ENCODE measurements at regions not wholly inside any gene's neighbourhood (a gene's known extent, or its start where the extent isn't known, plus 50 kb on each side); places are given as distances from the start of the nearest gene placed in this dataset.
A peak's percentile ranks its signal among the peaks of the same experiment; 100 is the strongest.

DNA sequence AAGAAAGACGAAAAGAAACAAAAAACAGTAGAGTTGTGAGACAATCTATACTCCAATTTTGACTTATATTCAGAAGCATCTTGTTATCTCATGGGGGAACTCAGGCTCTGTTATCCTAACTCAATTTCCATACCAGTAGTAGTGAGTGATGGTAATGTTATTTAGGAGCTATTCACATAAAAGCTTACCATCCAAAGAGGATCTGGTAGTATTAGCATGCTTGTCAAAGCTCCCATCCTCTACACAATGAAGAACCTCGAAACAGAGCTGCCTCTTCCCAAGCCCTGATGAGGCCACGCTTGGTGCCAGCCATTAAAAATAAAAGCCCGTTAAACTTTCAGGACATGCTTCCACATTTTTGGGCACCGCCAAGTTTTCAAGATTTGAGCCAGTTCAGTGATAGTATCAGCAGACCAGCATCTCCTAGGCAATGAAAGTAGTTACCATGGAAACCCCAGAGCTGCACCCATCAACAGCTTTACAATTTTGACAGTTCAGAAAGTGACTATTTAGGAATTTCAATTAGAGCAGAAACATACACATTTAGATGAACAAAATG, 173.3 kb downstream of the CD83 start:
- Histone ChIP-seq H3K9me3 (ENCODE audit: low read length) (no peaks in the 10 kb centered on the region), H3F3A (ENCODE audit: insufficient read depth, low read length, poor library complexity, severe bottlenecking) (no peaks in the 10 kb centered on the region), H3K4me3 (ENCODE audit: low read length) (no peak overlapping the region), H3K27ac (ENCODE audit: low read length) (no peak overlapping the region), H3K9ac (ENCODE audit: low read length) (no peak overlapping the region), H3K27me3 (ENCODE audit: insufficient read depth, low read depth, low read length) (no peaks in the 10 kb centered on the region), H3K4me2 (ENCODE audit: low read length) (peak overlapping the region; percentile 4), H3K79me2 (replicated peaks; ENCODE audit: insufficient read depth, low read length) (no peaks in the 10 kb centered on the region), H3K9me2 (ENCODE audit: insufficient read depth, low read length) (no peaks in the 10 kb centered on the region), H2AFZ (ENCODE audit: low read depth, low read length) (no peak overlapping the region), H3K36me3 (ENCODE audit: insufficient read depth, low read length) (no peaks in the 10 kb centered on the region), H4K20me1 (ENCODE audit: insufficient read depth) (no peaks in the 10 kb centered on the region)
- TF ChIP-seq TAF1 (IDR thresholded peaks at IDR 0.05; ENCODE audit: low read depth) (no peak), RAD21 (conservative IDR thresholded peaks at IDR 0.05) (no peak), MXI1 (conservative IDR thresholded peaks at IDR 0.05; ENCODE audit: poor library complexity, severe bottlenecking) (no peak), EZH2 (IDR thresholded peaks at IDR 0.05; ENCODE audit: borderline replicate concordance, insufficient read depth, low read length, poor library complexity, severe bottlenecking) (no peak), SMC3 (conservative IDR thresholded peaks at IDR 0.05; ENCODE audit: poor library complexity) (no peak), EP300 (conservative IDR thresholded peaks at IDR 0.05; ENCODE audit: poor library complexity, severe bottlenecking) (no peak), POLR2AphosphoS5 (IDR thresholded peaks at IDR 0.05) (no peak)
- TF ChIP-seq, protein P1, sequence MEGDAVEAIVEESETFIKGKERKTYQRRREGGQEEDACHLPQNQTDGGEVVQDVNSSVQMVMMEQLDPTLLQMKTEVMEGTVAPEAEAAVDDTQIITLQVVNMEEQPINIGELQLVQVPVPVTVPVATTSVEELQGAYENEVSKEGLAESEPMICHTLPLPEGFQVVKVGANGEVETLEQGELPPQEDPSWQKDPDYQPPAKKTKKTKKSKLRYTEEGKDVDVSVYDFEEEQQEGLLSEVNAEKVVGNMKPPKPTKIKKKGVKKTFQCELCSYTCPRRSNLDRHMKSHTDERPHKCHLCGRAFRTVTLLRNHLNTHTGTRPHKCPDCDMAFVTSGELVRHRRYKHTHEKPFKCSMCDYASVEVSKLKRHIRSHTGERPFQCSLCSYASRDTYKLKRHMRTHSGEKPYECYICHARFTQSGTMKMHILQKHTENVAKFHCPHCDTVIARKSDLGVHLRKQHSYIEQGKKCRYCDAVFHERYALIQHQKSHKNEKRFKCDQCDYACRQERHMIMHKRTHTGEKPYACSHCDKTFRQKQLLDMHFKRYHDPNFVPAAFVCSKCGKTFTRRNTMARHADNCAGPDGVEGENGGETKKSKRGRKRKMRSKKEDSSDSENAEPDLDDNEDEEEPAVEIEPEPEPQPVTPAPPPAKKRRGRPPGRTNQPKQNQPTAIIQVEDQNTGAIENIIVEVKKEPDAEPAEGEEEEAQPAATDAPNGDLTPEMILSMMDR (IDR thresholded peaks at IDR 0.05; ENCODE audit: poor library complexity, severe bottlenecking): no peak
- TF ChIP-seq, protein P2, sequence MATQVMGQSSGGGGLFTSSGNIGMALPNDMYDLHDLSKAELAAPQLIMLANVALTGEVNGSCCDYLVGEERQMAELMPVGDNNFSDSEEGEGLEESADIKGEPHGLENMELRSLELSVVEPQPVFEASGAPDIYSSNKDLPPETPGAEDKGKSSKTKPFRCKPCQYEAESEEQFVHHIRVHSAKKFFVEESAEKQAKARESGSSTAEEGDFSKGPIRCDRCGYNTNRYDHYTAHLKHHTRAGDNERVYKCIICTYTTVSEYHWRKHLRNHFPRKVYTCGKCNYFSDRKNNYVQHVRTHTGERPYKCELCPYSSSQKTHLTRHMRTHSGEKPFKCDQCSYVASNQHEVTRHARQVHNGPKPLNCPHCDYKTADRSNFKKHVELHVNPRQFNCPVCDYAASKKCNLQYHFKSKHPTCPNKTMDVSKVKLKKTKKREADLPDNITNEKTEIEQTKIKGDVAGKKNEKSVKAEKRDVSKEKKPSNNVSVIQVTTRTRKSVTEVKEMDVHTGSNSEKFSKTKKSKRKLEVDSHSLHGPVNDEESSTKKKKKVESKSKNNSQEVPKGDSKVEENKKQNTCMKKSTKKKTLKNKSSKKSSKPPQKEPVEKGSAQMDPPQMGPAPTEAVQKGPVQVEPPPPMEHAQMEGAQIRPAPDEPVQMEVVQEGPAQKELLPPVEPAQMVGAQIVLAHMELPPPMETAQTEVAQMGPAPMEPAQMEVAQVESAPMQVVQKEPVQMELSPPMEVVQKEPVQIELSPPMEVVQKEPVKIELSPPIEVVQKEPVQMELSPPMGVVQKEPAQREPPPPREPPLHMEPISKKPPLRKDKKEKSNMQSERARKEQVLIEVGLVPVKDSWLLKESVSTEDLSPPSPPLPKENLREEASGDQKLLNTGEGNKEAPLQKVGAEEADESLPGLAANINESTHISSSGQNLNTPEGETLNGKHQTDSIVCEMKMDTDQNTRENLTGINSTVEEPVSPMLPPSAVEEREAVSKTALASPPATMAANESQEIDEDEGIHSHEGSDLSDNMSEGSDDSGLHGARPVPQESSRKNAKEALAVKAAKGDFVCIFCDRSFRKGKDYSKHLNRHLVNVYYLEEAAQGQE (IDR thresholded peaks at IDR 0.05; ENCODE audit: borderline replicate concordance): no peak

DNA sequence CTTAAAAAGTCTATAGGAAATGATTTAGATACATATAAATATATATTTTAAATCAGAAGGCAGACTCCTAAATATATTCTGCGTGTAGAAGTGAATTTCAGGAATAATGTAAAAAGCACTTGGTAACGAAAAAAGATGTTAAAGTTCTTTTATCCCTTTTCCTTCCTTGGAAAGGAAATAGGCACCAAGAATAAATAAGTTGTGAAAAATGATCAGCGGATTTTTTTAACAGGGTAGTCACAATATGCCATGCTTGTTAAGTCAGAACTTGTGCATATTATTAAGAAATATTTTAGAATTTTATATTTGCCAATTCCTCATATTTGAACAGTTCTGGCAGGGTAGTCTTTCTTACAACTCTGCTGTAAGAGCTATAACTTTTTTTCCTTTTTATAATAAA, 173.8 kb downstream of the CD83 start:
- no peak overlapping the region for H3K4me2 ChIP-seq (ENCODE audit: low read length)
- no peaks in the 10 kb centered on the region for H3K9me3 ChIP-seq (ENCODE audit: low read length)
- H3K27ac ChIP-seq (ENCODE audit: low read length): no peak overlapping the region
- H2AFZ ChIP-seq (ENCODE audit: low read depth, low read length): no peak overlapping the region
- no peak overlapping the region for H3K4me3 ChIP-seq (ENCODE audit: low read length)
- H3F3A ChIP-seq (ENCODE audit: insufficient read depth, low read length, poor library complexity, severe bottlenecking): no peaks in the 10 kb centered on the region
- H3K36me3 ChIP-seq (ENCODE audit: insufficient read depth, low read length): no peaks in the 10 kb centered on the region
- no peak overlapping the region for H3K9ac ChIP-seq (ENCODE audit: low read length)
- TF ChIP-seq SMC3 (conservative IDR thresholded peaks at IDR 0.05; ENCODE audit: poor library complexity) (no peak), MXI1 (conservative IDR thresholded peaks at IDR 0.05; ENCODE audit: poor library complexity, severe bottlenecking) (no peak), EZH2 (IDR thresholded peaks at IDR 0.05; ENCODE audit: borderline replicate concordance, insufficient read depth, low read length, poor library complexity, severe bottlenecking) (no peak), RAD21 (conservative IDR thresholded peaks at IDR 0.05) (no peak), EP300 (conservative IDR thresholded peaks at IDR 0.05; ENCODE audit: poor library complexity, severe bottlenecking) (no peak), POLR2AphosphoS5 (IDR thresholded peaks at IDR 0.05) (no peak), TAF1 (IDR thresholded peaks at IDR 0.05; ENCODE audit: low read depth) (no peak)
- TF ChIP-seq, protein P2 (IDR thresholded peaks at IDR 0.05; ENCODE audit: borderline replicate concordance): no peak
- TF ChIP-seq, protein P1 (IDR thresholded peaks at IDR 0.05; ENCODE audit: poor library complexity, severe bottlenecking): no peak
- H3K27me3 ChIP-seq (ENCODE audit: insufficient read depth, low read depth, low read length): no peaks in the 10 kb centered on the region
- no peaks in the 10 kb centered on the region for H4K20me1 ChIP-seq (ENCODE audit: insufficient read depth)
- no peaks in the 10 kb centered on the region for H3K79me2 ChIP-seq (replicated peaks; ENCODE audit: insufficient read depth, low read length)
- H3K9me2 ChIP-seq (ENCODE audit: insufficient read depth, low read length): no peaks in the 10 kb centered on the region
